ENCODE measurements at regions not wholly inside any gene's neighbourhood (a gene's known extent, or its start where the extent isn't known, plus 50 kb on each side); places are given as distances from the start of the nearest gene placed in this dataset.

- TF ChIP-seq CTCF (IDR thresholded peaks at IDR 0.05) (no peak), POLR2A (IDR thresholded peaks at IDR 0.05) (no peak)
Observed at GRCh38 chr9:103586721-103587120, 507.4 kb upstream of the SMC2 start.

Measured in lower leg skin (tissue), 3 donors.